ENCODE measurements at regions not wholly inside any gene's neighbourhood (a gene's known extent, or its start where the extent isn't known, plus 50 kb on each side); places are given as distances from the start of the nearest gene placed in this dataset.

DNA sequence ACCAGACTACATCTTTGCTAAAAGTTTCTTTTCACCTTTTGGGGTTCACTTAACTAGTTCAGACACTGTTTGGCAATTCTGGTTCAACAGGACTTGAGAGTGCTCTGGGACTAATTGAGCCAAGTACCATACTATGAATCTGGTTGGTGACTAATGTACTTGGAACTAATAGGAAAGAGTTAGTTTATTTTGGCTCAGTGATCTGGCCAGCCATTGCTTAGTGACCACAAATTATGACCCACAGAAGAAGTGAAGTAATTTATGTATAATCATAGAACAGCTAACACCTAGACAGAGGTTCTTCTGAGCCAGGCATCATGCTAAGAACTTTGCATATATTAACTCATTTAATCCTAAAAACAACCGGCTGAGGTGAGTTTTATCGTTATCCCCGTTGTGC lies 126.5 kb upstream of the JCAD start:
- peak overlapping the region; percentile 19 to 29 for H3K4me3 ChIP-seq (ENCODE audit: low read length in 2 of 2)
- H3K27ac ChIP-seq (ENCODE audit: low read length) = no peak overlapping the region
- no peaks in the 10 kb centered on the region for H3K9me3 ChIP-seq (ENCODE audit: control insufficient read depth in 2 of 2, low read length in 2 of 2)
- no peaks in the 10 kb centered on the region for H3K36me3 ChIP-seq (ENCODE audit: control insufficient read depth in 2 of 2, insufficient read depth in 2 of 2, low read length in 2 of 2)
- H3K4me1 ChIP-seq (ENCODE audit: control insufficient read depth, insufficient read depth, low read length) = peaks cover 16% of the 10 kb centered on the region
- no peak overlapping the region for H3K9ac ChIP-seq (ENCODE audit: low read length in 2 of 2)
- no peaks in the 10 kb centered on the region for H3K27me3 ChIP-seq (ENCODE audit: control insufficient read depth in 1 of 2, insufficient read depth in 2 of 2, low read length in 2 of 2)

DNA sequence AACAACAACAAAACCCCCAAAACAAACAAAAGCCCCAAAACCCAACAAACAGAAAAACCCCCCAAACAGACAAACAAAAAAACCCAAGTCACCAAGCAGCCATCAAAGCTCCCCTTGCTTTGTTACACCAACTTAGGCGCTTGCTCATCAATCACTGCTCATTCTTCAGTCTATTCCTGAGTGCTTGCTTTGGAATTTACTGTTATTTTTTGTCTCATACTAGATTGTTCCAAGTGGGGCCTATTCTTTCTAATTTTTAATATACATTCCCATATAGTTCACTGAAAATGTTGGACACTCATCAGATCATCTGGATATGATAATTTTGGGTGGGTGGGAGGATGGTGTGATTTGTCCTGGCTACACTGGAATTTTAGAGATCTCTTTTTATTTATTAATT lies 126.0 kb upstream of the JCAD start:
- H3K9ac ChIP-seq (ENCODE audit: low read length in 2 of 2) = no peak overlapping the region
- no peaks in the 10 kb centered on the region for H3K36me3 ChIP-seq (ENCODE audit: control insufficient read depth in 2 of 2, insufficient read depth in 2 of 2, low read length in 2 of 2)
- no peak overlapping the region for H3K4me3 ChIP-seq (ENCODE audit: low read length in 2 of 2)
- no peaks in the 10 kb centered on the region for H3K27me3 ChIP-seq (ENCODE audit: control insufficient read depth in 1 of 2, insufficient read depth in 2 of 2, low read length in 2 of 2)
- no peak overlapping the region for H3K27ac ChIP-seq (ENCODE audit: low read length)
- H3K4me1 ChIP-seq (ENCODE audit: control insufficient read depth, insufficient read depth, low read length) = peaks cover 16% of the 10 kb centered on the region
- H3K9me3 ChIP-seq (ENCODE audit: control insufficient read depth in 2 of 2, low read length in 2 of 2) = no peaks in the 10 kb centered on the region

DNA sequence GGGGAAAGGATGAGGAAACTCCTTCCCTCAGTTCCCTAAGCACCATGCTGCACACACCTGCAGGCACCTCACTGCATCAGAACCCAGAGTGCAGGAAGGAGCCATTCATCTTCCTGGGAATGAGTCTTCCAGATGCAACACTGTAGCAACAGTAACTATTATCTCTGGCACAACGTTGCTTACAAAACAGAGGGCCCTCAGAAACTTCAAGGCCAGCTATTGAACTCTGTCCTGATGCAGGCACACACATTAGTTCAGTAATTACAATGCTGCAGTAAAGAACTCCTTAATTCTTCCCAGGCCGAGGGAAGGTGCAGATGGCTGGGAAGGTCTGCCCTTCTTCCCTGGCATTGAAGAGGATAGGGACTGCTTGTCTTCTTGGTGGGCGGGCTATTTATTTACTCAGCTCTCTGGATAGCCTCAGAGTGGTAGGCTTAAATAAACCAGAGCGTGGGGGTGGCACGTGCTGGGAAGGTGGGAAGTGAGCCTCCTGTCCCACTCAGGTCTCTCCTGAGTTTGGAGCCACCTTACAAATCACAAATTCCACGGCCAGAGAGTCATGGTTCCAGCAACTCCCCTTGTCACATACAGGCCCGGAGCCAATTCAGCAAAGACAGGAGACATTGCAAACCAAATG lies 125.1 kb upstream of the JCAD start:
- H3K36me3 ChIP-seq (ENCODE audit: control insufficient read depth in 2 of 2, insufficient read depth in 2 of 2, low read length in 2 of 2) = no peaks in the 10 kb centered on the region
- H3K27me3 ChIP-seq (ENCODE audit: control insufficient read depth in 1 of 2, insufficient read depth in 2 of 2, low read length in 2 of 2) = no peaks in the 10 kb centered on the region
- no peak overlapping the region for H3K4me3 ChIP-seq (ENCODE audit: low read length in 2 of 2)
- H3K9me3 ChIP-seq (ENCODE audit: control insufficient read depth in 2 of 2, low read length in 2 of 2) = no peaks in the 10 kb centered on the region
- no peak overlapping the region for H3K9ac ChIP-seq (ENCODE audit: low read length in 2 of 2)
- no peak overlapping the region for H3K27ac ChIP-seq (ENCODE audit: low read length)
- H3K4me1 ChIP-seq (ENCODE audit: control insufficient read depth, insufficient read depth, low read length) = peaks cover 16% of the 10 kb centered on the region

- no peaks in the 10 kb centered on the region for H3K9me3 ChIP-seq (ENCODE audit: control insufficient read depth in 2 of 2, low read length in 2 of 2)
- no peaks in the 10 kb centered on the region for H3K36me3 ChIP-seq (ENCODE audit: control insufficient read depth in 2 of 2, insufficient read depth in 2 of 2, low read length in 2 of 2)
- no peak overlapping the region for H3K9ac ChIP-seq (ENCODE audit: low read length in 2 of 2)
- no peaks in the 10 kb centered on the region for H3K27me3 ChIP-seq (ENCODE audit: control insufficient read depth in 1 of 2, insufficient read depth in 2 of 2, low read length in 2 of 2)
- H3K4me1 ChIP-seq (ENCODE audit: control insufficient read depth, insufficient read depth, low read length) = peaks cover 8% of the 10 kb centered on the region
- H3K4me3 ChIP-seq (ENCODE audit: low read length in 2 of 2) = no peak overlapping the region
- H3K27ac ChIP-seq (ENCODE audit: low read length) = no peak overlapping the region
Measured at GRCh38 chr10:30183055-30183402, 123.6 kb upstream of the JCAD start.

GRCh38 chr10:30182191-30183054 lies 123.0 kb upstream of the JCAD start:
- peaks cover 8% of the 10 kb centered on the region for H3K4me1 ChIP-seq (ENCODE audit: control insufficient read depth, insufficient read depth, low read length)
- H3K27me3 ChIP-seq (ENCODE audit: control insufficient read depth in 1 of 2, insufficient read depth in 2 of 2, low read length in 2 of 2) = no peaks in the 10 kb centered on the region
- no peak overlapping the region for H3K4me3 ChIP-seq (ENCODE audit: low read length in 2 of 2)
- H3K9ac ChIP-seq (ENCODE audit: low read length in 2 of 2) = no peak overlapping the region
- no peaks in the 10 kb centered on the region for H3K9me3 ChIP-seq (ENCODE audit: control insufficient read depth in 2 of 2, low read length in 2 of 2)
- no peaks in the 10 kb centered on the region for H3K36me3 ChIP-seq (ENCODE audit: control insufficient read depth in 2 of 2, insufficient read depth in 2 of 2, low read length in 2 of 2)
- no peak overlapping the region for H3K27ac ChIP-seq (ENCODE audit: low read length)

DNA sequence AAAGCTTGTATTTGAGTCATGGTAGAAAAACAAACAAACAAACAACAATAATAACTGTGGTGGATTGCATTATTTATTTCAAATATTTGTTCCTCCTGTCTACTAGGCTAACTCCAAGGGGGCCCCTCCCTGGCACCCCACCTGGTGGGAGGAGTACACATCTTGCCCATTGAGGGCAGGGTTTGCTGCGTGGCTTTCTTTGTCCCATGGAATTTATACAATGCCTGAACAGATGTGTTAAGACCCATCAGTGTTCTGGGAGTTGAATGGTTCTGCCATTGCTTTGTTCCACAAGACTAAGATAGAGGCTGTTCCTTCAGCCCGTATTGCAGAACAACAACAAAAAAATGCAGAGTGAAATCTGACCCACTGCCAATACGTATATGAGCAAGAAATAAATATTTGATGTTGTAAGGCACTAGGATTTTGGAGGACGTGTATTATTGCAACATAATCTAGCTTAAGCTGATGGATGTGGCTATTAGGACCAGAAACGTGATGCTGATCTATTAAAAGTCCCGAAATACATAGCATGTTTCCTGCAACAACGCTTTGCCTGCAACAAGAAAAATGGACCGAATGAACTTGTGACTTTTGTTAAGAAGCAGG lies 119.1 kb upstream of the JCAD start:
- peaks cover 5% of the 10 kb centered on the region for H3K4me1 ChIP-seq (ENCODE audit: control insufficient read depth, insufficient read depth, low read length)
- no peak overlapping the region for H3K4me3 ChIP-seq (ENCODE audit: low read length in 2 of 2)
- H3K27me3 ChIP-seq (ENCODE audit: control insufficient read depth in 1 of 2, insufficient read depth in 2 of 2, low read length in 2 of 2) = no peaks in the 10 kb centered on the region
- H3K9ac ChIP-seq (ENCODE audit: low read length in 2 of 2) = no peak overlapping the region
- no peaks in the 10 kb centered on the region for H3K36me3 ChIP-seq (ENCODE audit: control insufficient read depth in 2 of 2, insufficient read depth in 2 of 2, low read length in 2 of 2)
- H3K27ac ChIP-seq (ENCODE audit: low read length) = no peak overlapping the region
- H3K9me3 ChIP-seq (ENCODE audit: control insufficient read depth in 2 of 2, low read length in 2 of 2) = no peaks in the 10 kb centered on the region

DNA sequence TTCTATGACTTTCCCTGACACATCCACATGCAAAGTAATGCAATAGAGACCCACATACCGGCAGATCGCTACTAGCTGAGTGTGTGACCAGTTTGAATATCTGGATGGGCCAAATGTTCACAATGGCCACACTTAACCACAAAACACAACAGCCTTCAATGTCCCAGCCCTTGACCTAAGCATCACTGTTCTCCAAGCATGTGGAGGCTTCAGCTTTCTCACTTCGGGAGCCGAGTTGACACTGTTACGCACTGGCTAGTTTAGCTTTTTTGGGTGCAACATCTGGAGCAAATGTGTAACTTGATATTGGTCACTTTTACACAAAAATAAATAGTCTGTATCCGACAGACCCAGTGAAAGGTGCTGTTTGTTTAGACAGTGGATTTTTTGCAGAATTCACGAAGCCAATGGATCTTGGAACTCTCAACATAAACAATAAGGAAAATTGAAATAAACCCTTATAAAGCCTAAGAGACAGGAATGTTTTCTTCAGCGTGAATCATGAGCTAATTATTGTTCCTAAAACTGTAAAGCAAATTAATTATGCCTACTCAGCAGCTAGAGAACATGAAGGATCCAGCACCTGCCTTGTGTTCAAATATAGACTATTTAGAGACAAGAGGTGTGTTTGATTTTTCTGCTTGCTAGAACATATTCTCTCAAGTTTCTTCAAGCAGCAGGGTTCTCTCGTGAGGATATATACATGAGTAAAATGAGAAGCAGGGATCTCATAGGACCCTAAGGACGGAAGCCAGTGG lies 117.6 kb upstream of the JCAD start:
- Histone ChIP-seq H3K27me3 (ENCODE audit: control insufficient read depth in 1 of 2, insufficient read depth in 2 of 2, low read length in 2 of 2) (no peaks in the 10 kb centered on the region), H3K4me3 (ENCODE audit: low read length in 2 of 2) (no peak overlapping the region), H3K9ac (ENCODE audit: low read length in 2 of 2) (no peak overlapping the region), H3K4me1 (ENCODE audit: control insufficient read depth, insufficient read depth, low read length) (peaks cover 2% of the 10 kb centered on the region), H3K27ac (ENCODE audit: low read length) (no peak overlapping the region), H3K9me3 (ENCODE audit: control insufficient read depth in 2 of 2, low read length in 2 of 2) (no peaks in the 10 kb centered on the region), H3K36me3 (ENCODE audit: control insufficient read depth in 2 of 2, insufficient read depth in 2 of 2, low read length in 2 of 2) (no peaks in the 10 kb centered on the region)

GRCh38 chr10:30176182-30176581 lies 116.8 kb upstream of the JCAD start:
- Histone ChIP-seq H3K36me3 (ENCODE audit: control insufficient read depth in 2 of 2, insufficient read depth in 2 of 2, low read length in 2 of 2) (no peaks in the 10 kb centered on the region), H3K9ac (ENCODE audit: low read length in 2 of 2) (no peak overlapping the region), H3K9me3 (ENCODE audit: control insufficient read depth in 2 of 2, low read length in 2 of 2) (no peaks in the 10 kb centered on the region), H3K27ac (ENCODE audit: low read length) (no peak overlapping the region), H3K27me3 (ENCODE audit: control insufficient read depth in 1 of 2, insufficient read depth in 2 of 2, low read length in 2 of 2) (no peaks in the 10 kb centered on the region), H3K4me1 (ENCODE audit: control insufficient read depth, insufficient read depth, low read length) (peaks cover 2% of the 10 kb centered on the region), H3K4me3 (ENCODE audit: low read length in 2 of 2) (no peak overlapping the region)

GRCh38 chr10:30172673-30173072 lies 113.3 kb upstream of the JCAD start:
- H3K27me3 ChIP-seq (ENCODE audit: control insufficient read depth in 1 of 2, insufficient read depth in 2 of 2, low read length in 2 of 2) = no peaks in the 10 kb centered on the region
- no peaks in the 10 kb centered on the region for H3K9me3 ChIP-seq (ENCODE audit: control insufficient read depth in 2 of 2, low read length in 2 of 2)
- H3K27ac ChIP-seq (ENCODE audit: low read length) = no peak overlapping the region
- H3K36me3 ChIP-seq (ENCODE audit: control insufficient read depth in 2 of 2, insufficient read depth in 2 of 2, low read length in 2 of 2) = no peaks in the 10 kb centered on the region
- H3K9ac ChIP-seq (ENCODE audit: low read length in 2 of 2) = no peak overlapping the region
- peaks cover 2% of the 10 kb centered on the region for H3K4me1 ChIP-seq (ENCODE audit: control insufficient read depth, insufficient read depth, low read length)
- H3K4me3 ChIP-seq (ENCODE audit: low read length in 2 of 2) = no peak overlapping the region

DNA sequence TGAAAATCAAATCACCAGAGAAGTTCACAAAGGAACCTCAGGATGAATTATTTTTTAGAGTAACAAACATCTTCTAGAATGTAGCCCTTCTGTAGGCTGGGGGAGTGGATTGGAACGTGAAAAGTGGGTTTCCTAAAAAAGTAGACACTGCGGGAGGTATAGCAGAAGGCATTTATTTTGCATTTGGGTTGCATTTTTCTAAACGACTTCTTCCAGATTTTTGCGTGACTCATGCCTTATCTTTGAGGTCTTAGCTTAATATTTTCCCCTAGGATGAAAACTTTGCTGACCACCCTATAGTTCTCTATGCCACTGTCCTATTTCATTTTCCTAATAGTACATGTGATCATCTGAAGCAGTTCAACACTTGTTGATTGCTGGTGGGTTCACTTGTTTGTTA lies 112.7 kb upstream of the JCAD start:
- Histone ChIP-seq H3K27me3 (ENCODE audit: control insufficient read depth in 1 of 2, insufficient read depth in 2 of 2, low read length in 2 of 2) (no peaks in the 10 kb centered on the region), H3K4me1 (ENCODE audit: control insufficient read depth, insufficient read depth, low read length) (no peaks in the 10 kb centered on the region), H3K36me3 (ENCODE audit: control insufficient read depth in 2 of 2, insufficient read depth in 2 of 2, low read length in 2 of 2) (no peaks in the 10 kb centered on the region), H3K9ac (ENCODE audit: low read length in 2 of 2) (no peak overlapping the region), H3K27ac (ENCODE audit: low read length) (no peak overlapping the region), H3K4me3 (ENCODE audit: low read length in 2 of 2) (no peak overlapping the region), H3K9me3 (ENCODE audit: control insufficient read depth in 2 of 2, low read length in 2 of 2) (no peaks in the 10 kb centered on the region)
